ENCODE measurements at regions not wholly inside any gene's neighbourhood (a gene's known extent, or its start where the extent isn't known, plus 50 kb on each side); places are given as distances from the start of the nearest gene placed in this dataset.

GRCh38 chr18:22024924-22025323 is 144.5 kb upstream of the GATA6 start:
- Mint-ChIP-seq H3K4me1 (peaks cover 60% of the 10 kb centered on the region), H3K27me3 (ENCODE audit: insufficient read depth) (no peaks in the 10 kb centered on the region), H3K36me3 (ENCODE audit: low read depth) (no peaks in the 10 kb centered on the region), H3K4me3 (no peak overlapping the region), H3K9me3 (no peaks in the 10 kb centered on the region), H3K27ac (no peak overlapping the region)
- no peaks in the 10 kb centered on the region for H3K27me3 ChIP-seq (ENCODE audit: control insufficient read depth, insufficient read depth, low read length, poor library complexity, severe bottlenecking)
- WGBS, 2 experiments (ENCODE audit: insufficient coverage in 1 of 2, insufficient read length in 1 of 2), result 98% methylated on average over 3 of the region's 3 CpGs; no CpG with 5 or more reads in 1 of the 2 experiments
- TF ChIP-seq, protein P1, sequence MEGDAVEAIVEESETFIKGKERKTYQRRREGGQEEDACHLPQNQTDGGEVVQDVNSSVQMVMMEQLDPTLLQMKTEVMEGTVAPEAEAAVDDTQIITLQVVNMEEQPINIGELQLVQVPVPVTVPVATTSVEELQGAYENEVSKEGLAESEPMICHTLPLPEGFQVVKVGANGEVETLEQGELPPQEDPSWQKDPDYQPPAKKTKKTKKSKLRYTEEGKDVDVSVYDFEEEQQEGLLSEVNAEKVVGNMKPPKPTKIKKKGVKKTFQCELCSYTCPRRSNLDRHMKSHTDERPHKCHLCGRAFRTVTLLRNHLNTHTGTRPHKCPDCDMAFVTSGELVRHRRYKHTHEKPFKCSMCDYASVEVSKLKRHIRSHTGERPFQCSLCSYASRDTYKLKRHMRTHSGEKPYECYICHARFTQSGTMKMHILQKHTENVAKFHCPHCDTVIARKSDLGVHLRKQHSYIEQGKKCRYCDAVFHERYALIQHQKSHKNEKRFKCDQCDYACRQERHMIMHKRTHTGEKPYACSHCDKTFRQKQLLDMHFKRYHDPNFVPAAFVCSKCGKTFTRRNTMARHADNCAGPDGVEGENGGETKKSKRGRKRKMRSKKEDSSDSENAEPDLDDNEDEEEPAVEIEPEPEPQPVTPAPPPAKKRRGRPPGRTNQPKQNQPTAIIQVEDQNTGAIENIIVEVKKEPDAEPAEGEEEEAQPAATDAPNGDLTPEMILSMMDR (conservative IDR thresholded peaks at IDR 0.05), result no peak
- no peaks in the 10 kb centered on the region for H3K9me3 ChIP-seq (ENCODE audit: control insufficient read depth, low read length)
- H3K4me3 ChIP-seq (ENCODE audit: low read length), result no peak overlapping the region
- no peak for DNase-seq
- H3K4me1 ChIP-seq (ENCODE audit: control insufficient read depth, insufficient read depth, low read length), result peaks cover 15% of the 10 kb centered on the region
- H3K36me3 ChIP-seq (ENCODE audit: control insufficient read depth, insufficient read depth, low read length), result no peaks in the 10 kb centered on the region
- H3K27ac ChIP-seq (ENCODE audit: low read depth, low read length), result no peak overlapping the region
- no peak overlapping the region for H3K9ac ChIP-seq (ENCODE audit: extremely low read depth, low read length, poor library complexity, severe bottlenecking)

- no peaks in the 10 kb centered on the region for H3K36me3 ChIP-seq (ENCODE audit: control insufficient read depth, insufficient read depth, low read length)
- peaks cover 11% of the 10 kb centered on the region for H3K4me1 ChIP-seq (ENCODE audit: control insufficient read depth, insufficient read depth, low read length)
- Mint-ChIP-seq H3K9me3 (no peaks in the 10 kb centered on the region), H3K4me3 (peak overlapping the region; percentile 33), H3K36me3 (ENCODE audit: low read depth) (no peaks in the 10 kb centered on the region), H3K27ac (peak overlapping the region; percentile 90), H3K27me3 (ENCODE audit: insufficient read depth) (no peaks in the 10 kb centered on the region), H3K4me1 (peaks cover 50% of the 10 kb centered on the region)
- peak overlapping the region; percentile 55 for H3K27ac ChIP-seq (ENCODE audit: low read depth, low read length)
- no peaks in the 10 kb centered on the region for H3K27me3 ChIP-seq (ENCODE audit: control insufficient read depth, insufficient read depth, low read length, poor library complexity, severe bottlenecking)
- peak; percentile 89 for DNase-seq
- 24 to 67% methylated on average over 1 to 9 of the region's 9 CpGs for WGBS, 2 experiments (ENCODE audit: insufficient coverage in 1 of 2, insufficient read length in 1 of 2)
- H3K9ac ChIP-seq (ENCODE audit: extremely low read depth, low read length, poor library complexity, severe bottlenecking), result peak overlapping the region; percentile 87
- TF ChIP-seq, protein P1 (conservative IDR thresholded peaks at IDR 0.05), result no peak
- peak overlapping the region; percentile 56 for H3K4me3 ChIP-seq (ENCODE audit: low read length)
- peaks cover 6% of the 10 kb centered on the region for H3K9me3 ChIP-seq (ENCODE audit: control insufficient read depth, low read length)
These were observed 143.0 kb upstream of the GATA6 start for GRCh38 chr18:22026362-22026761.

- peak overlapping the region; percentile 90 for H3K27ac Mint-ChIP-seq
- WGBS, 2 experiments (ENCODE audit: insufficient coverage in 1 of 2, insufficient read length in 1 of 2), result 9 to 22% methylated on average over 4 to 6 of the region's 6 CpGs
These were observed 142.5 kb upstream of the GATA6 start for GRCh38 chr18:22026889-22027288.

More at GRCh38 chr18:22026889-22027288, 142.5 kb upstream of the GATA6 start:
- Histone ChIP-seq H3K27ac (ENCODE audit: low read depth, low read length) (peak overlapping the region; percentile 55), H3K4me3 (ENCODE audit: low read length) (peak overlapping the region; percentile 56), H3K9me3 (ENCODE audit: control insufficient read depth, low read length) (peaks cover 6% of the 10 kb centered on the region), H3K36me3 (ENCODE audit: control insufficient read depth, insufficient read depth, low read length) (no peaks in the 10 kb centered on the region), H3K4me1 (ENCODE audit: control insufficient read depth, insufficient read depth, low read length) (peaks cover 12% of the 10 kb centered on the region), H3K9ac (ENCODE audit: extremely low read depth, low read length, poor library complexity, severe bottlenecking) (peak overlapping the region; percentile 87), H3K27me3 (ENCODE audit: control insufficient read depth, insufficient read depth, low read length, poor library complexity, severe bottlenecking) (no peaks in the 10 kb centered on the region)
- H3K27me3 Mint-ChIP-seq (ENCODE audit: insufficient read depth), result no peaks in the 10 kb centered on the region
- H3K4me3 Mint-ChIP-seq, result peak overlapping the region; percentile 33
- DNase-seq, result peak; percentile 98
- peaks cover 48% of the 10 kb centered on the region for H3K4me1 Mint-ChIP-seq
- no peaks in the 10 kb centered on the region for H3K9me3 Mint-ChIP-seq
- no peaks in the 10 kb centered on the region for H3K36me3 Mint-ChIP-seq (ENCODE audit: low read depth)
- TF ChIP-seq, protein P1 (conservative IDR thresholded peaks at IDR 0.05), result no peak

Data from endodermal cell (in vitro differentiated cells).